ENCODE measurements at regions not wholly inside any gene's neighbourhood (a gene's known extent, or its start where the extent isn't known, plus 50 kb on each side); places are given as distances from the start of the nearest gene placed in this dataset.

DNA sequence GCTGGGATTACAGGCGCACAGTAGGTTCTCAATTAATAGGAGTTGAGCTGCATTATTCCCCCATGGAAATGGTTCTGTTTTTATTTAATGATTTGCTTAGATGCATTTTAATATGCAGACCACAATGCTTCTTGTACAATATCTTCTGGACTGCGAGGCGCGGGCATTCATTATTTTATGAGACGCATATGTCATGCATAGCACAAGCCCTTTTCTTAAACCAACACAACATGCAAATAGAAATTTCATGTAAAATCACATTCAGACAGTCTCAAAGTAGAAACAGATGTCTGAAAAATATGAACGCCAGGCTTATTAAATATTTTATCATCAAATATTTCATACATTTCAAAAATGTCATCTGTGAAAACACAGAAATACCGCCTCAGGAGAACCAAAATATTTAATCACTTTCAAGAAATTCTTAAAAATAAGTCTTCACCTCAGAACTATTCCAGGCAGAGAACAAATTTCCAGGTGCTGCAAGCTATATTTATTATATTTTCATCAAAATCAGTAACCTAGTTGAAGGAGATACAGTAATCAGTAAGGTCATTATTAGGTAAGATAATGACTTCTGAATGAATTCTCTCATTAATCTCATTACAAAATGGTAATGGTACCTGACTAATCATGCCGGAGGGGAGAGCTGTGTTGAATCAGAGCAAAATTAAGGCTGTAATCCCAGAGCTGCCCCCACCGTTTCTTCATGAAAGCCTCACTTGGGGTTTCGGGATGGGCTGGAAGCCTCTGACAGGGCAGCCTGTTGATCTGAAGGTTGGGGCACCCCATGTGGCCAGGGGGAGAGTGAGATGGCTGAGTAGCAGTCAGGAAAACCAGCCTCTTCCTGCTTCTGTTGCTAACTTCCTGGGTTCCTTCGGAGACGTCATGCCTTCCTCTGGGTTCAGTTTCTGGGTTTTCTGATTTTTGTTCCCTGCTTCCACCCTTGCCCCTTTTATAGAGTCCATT, 133.9 kb upstream of the ZNF618 start:
- no peak for DNase-seq

DNA sequence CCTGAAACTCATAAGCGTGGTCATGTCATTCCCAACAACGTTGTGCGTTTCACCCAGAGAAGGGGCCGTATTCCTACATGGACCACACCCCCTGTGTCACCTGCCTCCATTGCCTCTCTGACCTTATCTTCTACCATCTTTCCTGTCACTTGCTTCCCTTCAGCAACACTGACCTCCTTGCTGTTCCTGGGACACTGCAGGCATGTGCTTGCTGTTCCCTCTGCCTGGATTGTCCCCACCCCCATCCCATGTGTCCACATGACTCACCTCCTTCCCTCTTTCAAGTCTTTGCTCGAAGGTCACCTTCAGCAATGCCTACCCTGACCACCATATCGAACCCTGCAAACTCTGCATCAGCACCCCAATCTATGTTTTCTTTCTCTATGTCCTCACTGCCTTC, 133.2 kb upstream of the ZNF618 start:
- no peak for DNase-seq

- no peak for DNase-seq
Measured at GRCh38 chr9:113746486-113746885, 129.6 kb upstream of the ZNF618 start.

- DNase-seq, result no peak
Measured at GRCh38 chr9:113748135-113748534, 128.0 kb upstream of the ZNF618 start.

GRCh38 chr9:113753398-113754119, 122.5 kb upstream of the ZNF618 start:
- no peak for DNase-seq

- DNase-seq, result no peak
Measured at GRCh38 chr9:113754739-113755138, 121.4 kb upstream of the ZNF618 start.

DNA sequence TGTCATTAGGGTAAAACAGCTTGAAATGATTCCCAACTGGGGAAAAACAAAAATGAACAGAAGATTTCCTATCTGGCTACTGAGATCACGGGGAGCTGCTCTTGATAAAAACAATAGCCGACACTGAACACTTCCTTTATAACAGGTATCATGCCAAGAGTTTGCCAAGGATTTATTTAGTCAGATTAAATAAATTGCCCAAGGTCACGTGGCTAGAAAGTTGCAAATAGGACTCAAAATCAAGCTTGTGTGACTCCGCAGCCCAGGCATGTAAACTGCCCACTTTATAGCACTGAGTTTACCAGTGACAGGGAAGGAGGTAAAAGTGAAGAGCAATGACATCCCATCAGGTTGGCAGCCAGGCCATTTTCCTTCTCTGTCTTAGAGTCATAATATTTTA, 120.7 kb upstream of the ZNF618 start:
- DNase-seq, result no peak

DNA sequence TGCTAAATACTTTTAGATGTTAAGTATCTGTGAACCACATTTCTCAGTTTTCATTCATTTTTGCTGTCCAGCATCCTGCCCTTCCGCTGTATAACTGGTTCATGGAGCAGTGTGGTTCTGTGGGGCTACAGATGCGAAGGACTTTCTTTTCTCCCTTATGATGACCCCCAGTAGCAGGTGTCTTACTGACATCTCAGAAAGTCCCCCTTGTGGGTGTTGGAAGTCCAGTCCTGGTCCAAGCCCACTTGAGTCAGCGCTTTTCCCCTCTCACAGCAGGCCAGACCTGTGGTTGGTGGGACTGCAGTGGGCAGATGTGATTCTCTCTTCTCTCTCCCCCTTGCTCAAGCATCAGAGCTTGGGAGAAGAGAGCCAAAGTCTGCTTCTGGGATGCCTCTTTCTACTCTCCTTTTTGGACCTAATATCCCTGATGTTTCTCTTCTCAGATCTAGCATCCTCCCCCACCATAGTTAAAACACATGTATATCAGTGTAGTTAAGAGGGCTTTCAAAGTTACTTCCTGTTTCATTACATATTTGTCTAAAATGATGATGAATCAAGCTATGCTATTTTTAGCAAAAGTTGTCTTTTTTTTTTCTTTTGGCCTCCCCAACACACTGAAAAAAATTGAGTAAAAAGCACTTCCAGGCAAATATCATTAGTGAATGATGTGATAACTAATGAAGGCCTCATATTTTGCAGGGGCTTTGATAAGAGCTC, 119.5 kb upstream of the ZNF618 start:
- no peak for DNase-seq

DNA sequence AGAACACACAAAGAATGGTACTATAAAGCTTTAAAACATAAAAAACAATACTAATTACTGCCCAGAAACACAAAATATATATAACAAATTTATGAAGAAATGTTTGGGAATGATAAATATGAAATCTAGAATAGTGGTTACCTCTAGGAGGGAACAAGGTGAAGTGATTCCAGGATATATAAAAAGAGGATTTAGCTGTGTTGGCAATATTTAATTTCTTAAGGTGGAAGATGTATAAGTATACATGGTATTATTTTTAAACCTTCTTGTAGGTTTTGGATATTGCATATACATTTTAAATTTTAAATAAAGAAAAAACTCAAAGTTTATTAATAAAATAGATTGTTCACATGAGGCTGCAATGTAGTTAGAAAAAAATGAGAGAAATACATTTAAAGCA, 112.7 kb upstream of the ZNF618 start:
- no peak for DNase-seq

DNA sequence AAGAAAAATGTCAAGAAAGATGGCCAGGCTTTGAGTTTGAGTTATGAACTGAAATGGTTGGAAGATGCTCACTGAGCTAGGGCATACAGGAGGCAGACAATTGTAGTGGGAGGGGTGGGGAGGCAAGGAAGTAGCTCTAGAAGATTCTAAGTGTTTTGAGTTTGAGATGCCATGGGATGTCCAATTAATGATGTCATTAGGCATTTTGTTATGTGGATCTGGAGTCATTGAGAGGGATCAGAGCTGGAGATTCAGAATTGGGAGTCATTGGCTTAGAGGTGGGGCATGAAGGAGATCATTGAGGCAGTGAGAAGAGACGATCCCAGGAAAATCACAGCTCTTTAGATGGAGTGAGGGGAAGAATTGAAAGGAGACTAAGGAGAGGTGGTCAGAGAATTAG, 111.5 kb upstream of the ZNF618 start:
- no peak for DNase-seq

DNA sequence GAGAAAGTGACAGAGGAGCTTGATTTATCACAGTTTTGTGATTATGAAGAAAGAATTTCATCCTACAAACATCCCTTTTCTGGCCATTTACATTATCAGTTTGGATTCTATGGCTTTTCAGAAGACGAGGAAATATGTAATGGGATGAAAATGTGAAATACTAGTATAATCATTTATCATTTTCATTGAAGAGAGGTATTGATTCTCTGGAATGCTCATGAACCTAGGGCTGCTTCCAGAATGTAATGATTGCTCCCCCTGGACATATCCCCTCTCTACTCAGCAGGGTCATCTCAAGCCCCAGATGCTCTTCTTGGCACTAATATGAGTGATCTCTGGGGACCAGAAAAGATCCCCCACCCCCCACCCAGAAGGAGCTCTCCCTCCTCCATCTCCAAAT, 106.7 kb upstream of the ZNF618 start:
- no peak for DNase-seq

GRCh38 chr9:113770396-113770795, 105.7 kb upstream of the ZNF618 start:
- no peak for DNase-seq

DNA sequence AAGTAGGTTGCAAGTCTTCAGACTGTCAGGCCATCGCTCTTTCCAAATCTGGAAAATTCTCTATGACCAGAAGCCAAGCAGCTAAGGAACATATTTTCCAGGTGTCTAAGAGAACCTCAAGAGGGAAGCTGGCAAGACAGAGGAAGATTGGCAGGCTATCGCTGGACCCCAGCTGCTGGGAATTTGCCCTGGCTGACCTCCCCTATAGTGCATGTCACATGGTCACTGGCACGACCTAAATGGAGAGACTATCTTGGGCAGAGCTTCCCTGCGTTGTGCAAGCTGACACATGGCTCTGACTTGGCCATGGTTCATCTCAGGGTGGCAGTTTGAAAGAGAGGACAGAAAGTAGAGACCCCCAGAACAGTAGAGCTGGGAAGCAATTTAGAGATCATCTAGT, 104.9 kb upstream of the ZNF618 start:
- no peak for DNase-seq

GRCh38 chr9:113772121-113772810, 103.8 kb upstream of the ZNF618 start:
- DNase-seq, result no peak

GRCh38 chr9:113774963-113775362, 101.1 kb upstream of the ZNF618 start:
- no peak for DNase-seq

- no peak for DNase-seq
Measured at GRCh38 chr9:113775749-113776148, 100.4 kb upstream of the ZNF618 start.

DNA sequence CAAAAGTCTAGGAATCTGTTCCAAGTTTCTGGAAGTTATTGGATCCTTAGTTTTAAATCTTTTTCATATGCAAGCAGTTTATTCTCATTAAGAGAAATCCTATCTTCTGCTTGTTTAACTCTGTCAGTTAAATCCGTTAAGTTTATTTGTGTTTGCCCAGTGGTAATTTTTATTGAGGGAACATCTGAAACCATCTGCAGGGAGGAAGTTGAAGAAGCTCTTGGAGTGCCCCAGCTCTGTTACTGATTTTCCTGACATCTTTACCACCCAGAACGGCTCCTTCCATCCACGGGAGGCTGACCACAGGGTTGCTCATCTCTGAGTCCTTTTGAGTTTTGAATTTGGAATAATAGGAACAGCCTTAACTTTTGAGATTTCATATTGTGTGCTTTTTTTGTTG, 99.9 kb upstream of the ZNF618 start:
- DNase-seq, result no peak

DNA sequence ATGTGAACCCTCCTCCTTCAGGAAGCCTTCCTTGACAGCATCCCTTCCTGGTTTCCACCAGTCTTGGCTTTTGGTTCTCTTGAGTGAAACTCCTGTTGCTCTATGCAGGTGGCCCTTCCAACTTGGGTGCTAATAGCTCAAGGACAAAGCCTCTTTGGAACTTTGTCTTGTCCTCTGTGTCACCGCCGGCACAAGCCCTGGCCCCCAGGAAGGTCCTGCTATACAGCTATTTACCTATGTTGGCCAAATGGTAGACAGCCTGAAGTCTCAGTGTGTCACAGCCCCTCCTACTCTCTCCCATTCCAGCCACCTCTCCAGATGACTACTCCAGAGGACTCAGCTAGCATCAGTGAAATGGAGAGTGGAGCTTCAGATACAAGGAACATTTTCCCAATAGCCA, 94.7 kb upstream of the ZNF618 start:
- no peak for DNase-seq

DNA sequence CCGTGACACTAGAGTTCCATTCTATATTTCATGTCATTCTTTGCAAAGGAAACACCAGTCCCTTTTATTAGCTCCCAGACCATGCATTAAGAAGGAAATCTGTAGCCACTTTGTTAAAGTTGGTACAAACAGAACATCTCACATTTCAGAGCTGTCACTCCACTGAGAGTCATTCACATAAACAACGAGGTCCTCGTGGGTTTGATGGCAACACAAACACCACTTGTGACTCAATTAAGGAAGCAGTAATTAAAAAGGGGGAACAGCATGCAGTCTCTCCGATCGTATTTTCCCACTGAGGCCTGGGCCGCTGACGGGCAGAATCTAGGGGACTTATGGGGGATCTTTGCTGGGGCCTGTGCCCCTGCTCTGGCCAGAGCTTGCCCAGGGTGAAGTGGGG, 94.2 kb upstream of the ZNF618 start:
- no peak for DNase-seq

DNA sequence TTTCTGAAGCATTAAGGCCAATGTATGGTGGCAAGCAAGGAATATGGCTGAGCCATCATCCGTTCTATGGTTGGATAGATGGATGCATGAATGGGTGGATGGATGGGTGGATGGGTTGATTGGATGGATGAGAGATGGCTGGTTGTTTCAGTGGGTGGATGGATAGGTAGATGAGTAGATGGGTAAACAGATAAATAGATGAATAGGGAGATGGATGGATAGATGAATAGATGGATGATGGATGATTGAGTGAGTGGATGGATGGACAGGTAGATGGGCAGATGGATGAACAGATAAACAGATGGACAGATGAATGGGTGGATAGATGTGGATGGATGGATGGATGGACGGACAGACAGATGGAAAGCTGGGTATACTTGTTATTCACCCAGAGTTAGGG, 92.6 kb upstream of the ZNF618 start:
- DNase-seq, result no peak

DNA sequence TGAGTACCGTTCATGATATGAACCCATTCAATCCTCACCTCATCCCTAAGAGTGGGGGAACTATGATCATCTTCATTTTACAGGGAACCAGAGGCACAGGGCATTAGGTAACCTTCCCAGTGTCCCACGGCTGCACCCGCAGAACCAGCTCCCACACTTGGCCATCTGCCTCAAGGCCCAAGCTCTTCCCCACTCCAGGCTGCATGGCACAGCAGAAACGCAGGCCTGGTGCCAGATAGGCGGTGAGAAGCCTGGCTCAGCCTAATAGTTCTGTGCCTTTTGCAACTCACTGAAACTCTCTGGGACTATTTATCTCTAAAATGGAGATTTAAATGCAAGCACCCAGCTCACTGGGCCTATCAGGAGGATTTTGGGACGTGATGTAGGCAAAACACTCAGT, 90.8 kb upstream of the ZNF618 start:
- no peak for DNase-seq

DNA sequence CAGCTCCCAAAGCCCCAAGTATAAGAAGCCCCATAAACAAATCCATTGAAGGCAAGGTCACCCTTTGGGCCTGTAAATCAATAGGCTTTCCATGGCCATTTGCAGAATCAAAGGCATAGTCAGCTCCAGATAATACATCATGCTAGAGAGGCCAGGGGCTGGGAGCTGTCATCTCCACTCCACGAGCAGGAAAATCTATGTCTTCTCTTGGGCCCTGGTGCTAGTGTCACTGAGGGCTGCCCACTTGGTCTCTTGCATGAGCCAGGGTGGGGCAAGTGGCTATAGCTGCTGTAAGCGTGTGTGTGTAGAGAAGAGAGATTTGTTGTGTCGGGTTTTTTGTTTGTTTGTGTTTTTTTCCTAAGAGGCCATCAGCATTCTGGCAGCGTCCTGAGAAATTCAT, 90.0 kb upstream of the ZNF618 start:
- no peak for DNase-seq

DNA sequence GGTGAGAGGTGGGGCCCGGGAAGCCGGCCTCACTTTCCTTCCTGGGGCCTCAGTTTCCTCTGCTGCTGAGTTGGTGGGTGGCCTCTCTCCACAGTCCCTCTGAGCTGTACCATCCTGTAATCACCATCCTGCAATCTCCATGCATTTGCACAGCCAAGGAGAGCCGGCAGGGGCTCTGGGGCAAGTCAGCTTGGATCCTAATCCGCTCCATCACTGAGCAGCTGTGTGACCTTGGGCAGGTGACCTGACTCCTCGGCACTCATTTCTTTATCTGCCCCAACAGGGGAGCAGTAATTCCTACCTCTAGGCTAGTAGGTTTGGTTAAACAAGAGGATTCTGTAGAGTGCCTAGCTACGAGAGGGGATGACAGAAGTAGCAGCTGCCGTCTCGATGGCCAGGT, 88.2 kb upstream of the ZNF618 start:
- DNase-seq, result no peak

All from NCI-H2081 treated with DMSO at 0.1 percent for 48 hours (cell line).